IPS-18c (cell line): ENCODE measurements at regions not wholly inside any gene's neighbourhood (a gene's known extent, or its start where the extent isn't known, plus 50 kb on each side); places are given as distances from the start of the nearest gene placed in this dataset.
"Not testable (repeated sequence)": the region's sequence is repeated elsewhere in the genome, so short reads cannot be mapped to it uniquely, and the experiment has no call there.

Source experiments
- H3K4me3 ChIP-seq: 2 replicates; pipeline ENCODE4 v1.7.0; 2013; ENCODE audit warnings: low read depth, mild to moderate bottlenecking, low read length, moderate library complexity; ENCODE audit not compliant: insufficient read depth
- H3K9me3 ChIP-seq: one replicate; pipeline ENCODE4 v1.6.1; 2013; ENCODE audit warnings: mild to moderate bottlenecking, low read length, moderate library complexity; ENCODE audit not compliant: control insufficient read depth, insufficient read depth

GRCh38 chr1:208944981-208945451 is 638.5 kb upstream of the CAMK1G start:
- Histone ChIP-seq H3K4me3 (no peak overlapping the region), H3K9me3 (no peaks in the 10 kb centered on the region)

- no peaks in the 10 kb centered on the region for H3K9me3 ChIP-seq
Observed at GRCh38 chr1:208950206-208950605, 633.3 kb upstream of the CAMK1G start.

GRCh38 chr1:208951026-208951525 is 632.4 kb upstream of the CAMK1G start:
- H3K9me3 ChIP-seq = no peaks in the 10 kb centered on the region
- H3K4me3 ChIP-seq = no peak overlapping the region

More at GRCh38 chr1:208950206-208950605, 633.3 kb upstream of the CAMK1G start:
- H3K4me3 ChIP-seq = no peak overlapping the region

- no peak overlapping the region for H3K4me3 ChIP-seq
- H3K9me3 ChIP-seq = no peaks in the 10 kb centered on the region
Observed at GRCh38 chr1:208951908-208952307, 631.6 kb upstream of the CAMK1G start.

GRCh38 chr1:208962867-208963266 is 620.6 kb upstream of the CAMK1G start:
- H3K9me3 ChIP-seq = no peaks in the 10 kb centered on the region
- H3K4me3 ChIP-seq = no peak overlapping the region

- H3K9me3 ChIP-seq = no peaks in the 10 kb centered on the region
- H3K4me3 ChIP-seq = no peak overlapping the region
Observed at GRCh38 chr1:208965351-208965750, 618.2 kb upstream of the CAMK1G start.

GRCh38 chr1:208967334-208967733 is 616.2 kb upstream of the CAMK1G start:
- no peak overlapping the region for H3K4me3 ChIP-seq
- H3K9me3 ChIP-seq = no peaks in the 10 kb centered on the region

- no peaks in the 10 kb centered on the region for H3K9me3 ChIP-seq
- no peak overlapping the region for H3K4me3 ChIP-seq
Observed at GRCh38 chr1:208974717-208975116, 608.8 kb upstream of the CAMK1G start.

- Histone ChIP-seq H3K4me3 (no peak overlapping the region), H3K9me3 (no peaks in the 10 kb centered on the region)
Observed at GRCh38 chr1:208975456-208975855, 608.1 kb upstream of the CAMK1G start.

GRCh38 chr1:208977012-208977411 is 606.5 kb upstream of the CAMK1G start:
- Histone ChIP-seq H3K9me3 (no peaks in the 10 kb centered on the region), H3K4me3 (no peak overlapping the region)

GRCh38 chr1:208977638-208978256 is 605.8 kb upstream of the CAMK1G start:
- Histone ChIP-seq H3K9me3 (no peaks in the 10 kb centered on the region), H3K4me3 (no peak overlapping the region)

- H3K4me3 ChIP-seq = no peak overlapping the region
- H3K9me3 ChIP-seq = no peaks in the 10 kb centered on the region
Observed at GRCh38 chr1:208979776-208980175, 603.7 kb upstream of the CAMK1G start.

GRCh38 chr1:208980605-208981004 is 602.9 kb upstream of the CAMK1G start:
- no peaks in the 10 kb centered on the region for H3K9me3 ChIP-seq

GRCh38 chr1:208985231-208985630 is 598.3 kb upstream of the CAMK1G start:
- Histone ChIP-seq H3K9me3 (peaks cover 3% of the 10 kb centered on the region), H3K4me3 (no peak overlapping the region)

More at GRCh38 chr1:208980605-208981004, 602.9 kb upstream of the CAMK1G start:
- no peak overlapping the region for H3K4me3 ChIP-seq

- Histone ChIP-seq H3K9me3 (peaks cover 3% of the 10 kb centered on the region), H3K4me3 (no peak overlapping the region)
Observed at GRCh38 chr1:208988811-208989222, 594.7 kb upstream of the CAMK1G start.

GRCh38 chr1:208990456-208990855 is 593.1 kb upstream of the CAMK1G start:
- Histone ChIP-seq H3K9me3 (peaks cover 3% of the 10 kb centered on the region), H3K4me3 (no peak overlapping the region)

GRCh38 chr1:208997053-208997452 is 586.5 kb upstream of the CAMK1G start:
- not testable (repeated sequence) for H3K9me3 ChIP-seq, H3K4me3 ChIP-seq

- Histone ChIP-seq H3K9me3 (no peaks in the 10 kb centered on the region), H3K4me3 (no peak overlapping the region)
Observed at GRCh38 chr1:208997726-208998312, 585.7 kb upstream of the CAMK1G start.
